ENCODE measurements at regions not wholly inside any gene's neighbourhood (a gene's known extent, or its start where the extent isn't known, plus 50 kb on each side); places are given as distances from the start of the nearest gene placed in this dataset.

GRCh38 chr4:159723341-159724048 is 620.6 kb downstream of the RAPGEF2 start:
- Histone ChIP-seq H3K9ac (ENCODE audit: low read depth, low read length) (no peak overlapping the region), H3K27me3 (ENCODE audit: control insufficient read depth, insufficient read depth, low read length) (no peaks in the 10 kb centered on the region), H3K4me1 (ENCODE audit: control insufficient read depth, insufficient read depth, low read length) (no peaks in the 10 kb centered on the region), H3K36me3 (ENCODE audit: control insufficient read depth, insufficient read depth, low read length) (no peaks in the 10 kb centered on the region), H3K9me3 (ENCODE audit: control insufficient read depth, insufficient read depth, low read length) (no peaks in the 10 kb centered on the region), H3K4me3 (ENCODE audit: low read depth, low read length) (no peak overlapping the region)

GRCh38 chr4:159725571-159725970 is 622.7 kb downstream of the RAPGEF2 start:
- Histone ChIP-seq H3K4me1 (ENCODE audit: control insufficient read depth, insufficient read depth, low read length) (no peaks in the 10 kb centered on the region), H3K4me3 (ENCODE audit: low read depth, low read length) (no peak overlapping the region), H3K36me3 (ENCODE audit: control insufficient read depth, insufficient read depth, low read length) (no peaks in the 10 kb centered on the region), H3K9ac (ENCODE audit: low read depth, low read length) (no peak overlapping the region), H3K27me3 (ENCODE audit: control insufficient read depth, insufficient read depth, low read length) (no peaks in the 10 kb centered on the region), H3K9me3 (ENCODE audit: control insufficient read depth, insufficient read depth, low read length) (no peaks in the 10 kb centered on the region)

DNA sequence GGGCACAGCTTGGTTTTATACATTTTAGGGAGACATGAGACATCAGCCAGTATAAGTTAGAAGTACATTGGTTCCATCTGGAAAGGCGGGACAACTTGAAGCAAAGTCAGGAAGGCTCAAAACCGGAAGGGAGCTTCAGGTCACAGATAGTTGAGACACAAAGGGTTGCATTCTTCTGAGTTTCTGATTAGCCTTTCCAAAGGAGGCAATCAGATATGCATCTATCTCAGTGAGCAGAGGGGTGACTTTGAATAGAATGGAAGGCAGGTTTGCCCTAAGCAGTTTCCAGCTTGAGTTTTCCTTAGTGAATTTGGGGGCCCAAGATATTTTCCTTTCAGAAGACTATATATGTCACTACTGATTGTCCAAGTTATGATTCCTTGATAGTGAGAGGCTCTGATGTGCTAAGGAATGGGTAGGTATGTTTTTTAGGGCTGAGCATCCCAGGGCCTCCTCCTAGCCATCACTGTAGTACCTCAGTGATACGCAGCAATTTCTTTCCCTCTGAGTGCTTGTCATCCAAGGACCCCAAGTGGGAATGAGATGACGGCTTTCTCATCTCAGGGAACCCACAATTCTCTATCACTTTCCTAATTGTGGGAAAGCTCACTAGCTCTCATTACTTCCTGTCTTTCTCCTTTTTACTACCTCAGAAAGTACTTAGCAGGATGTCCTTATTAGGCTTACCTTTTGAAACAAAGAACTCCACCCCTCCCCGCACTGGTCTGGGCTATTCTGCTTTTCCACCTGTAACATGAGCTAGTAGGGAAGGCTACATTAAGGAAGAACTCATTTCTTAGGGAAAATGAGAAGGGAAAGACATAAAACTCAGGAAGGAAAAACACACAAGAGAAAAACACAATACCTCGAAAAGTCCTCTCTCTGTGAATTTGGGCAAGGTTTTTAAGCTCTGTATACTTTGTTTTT is 632.7 kb downstream of the RAPGEF2 start:
- no peak overlapping the region for H3K4me3 ChIP-seq (ENCODE audit: low read depth, low read length)
- no peaks in the 10 kb centered on the region for H3K27me3 ChIP-seq (ENCODE audit: control insufficient read depth, insufficient read depth, low read length)
- no peaks in the 10 kb centered on the region for H3K9me3 ChIP-seq (ENCODE audit: control insufficient read depth, insufficient read depth, low read length)

GRCh38 chr4:159736411-159736810 is 633.5 kb downstream of the RAPGEF2 start:
- no peaks in the 10 kb centered on the region for H3K27me3 ChIP-seq (ENCODE audit: control insufficient read depth, insufficient read depth, low read length)
- H3K4me3 ChIP-seq (ENCODE audit: low read depth, low read length), result no peak overlapping the region
- H3K9ac ChIP-seq (ENCODE audit: low read depth, low read length), result no peak overlapping the region
- no peaks in the 10 kb centered on the region for H3K9me3 ChIP-seq (ENCODE audit: control insufficient read depth, insufficient read depth, low read length)
- H3K4me1 ChIP-seq (ENCODE audit: control insufficient read depth, insufficient read depth, low read length), result peaks cover 11% of the 10 kb centered on the region
- no peaks in the 10 kb centered on the region for H3K36me3 ChIP-seq (ENCODE audit: control insufficient read depth, insufficient read depth, low read length)

More for the DNA sequence above, 632.7 kb downstream of the RAPGEF2 start:
- Histone ChIP-seq H3K36me3 (ENCODE audit: control insufficient read depth, insufficient read depth, low read length) (no peaks in the 10 kb centered on the region), H3K4me1 (ENCODE audit: control insufficient read depth, insufficient read depth, low read length) (peaks cover 11% of the 10 kb centered on the region), H3K9ac (ENCODE audit: low read depth, low read length) (no peak overlapping the region)

- Histone ChIP-seq H3K9me3 (ENCODE audit: control insufficient read depth, insufficient read depth, low read length) (no peaks in the 10 kb centered on the region), H3K9ac (ENCODE audit: low read depth, low read length) (no peak overlapping the region), H3K4me3 (ENCODE audit: low read depth, low read length) (no peak overlapping the region), H3K36me3 (ENCODE audit: control insufficient read depth, insufficient read depth, low read length) (no peaks in the 10 kb centered on the region), H3K4me1 (ENCODE audit: control insufficient read depth, insufficient read depth, low read length) (no peaks in the 10 kb centered on the region), H3K27me3 (ENCODE audit: control insufficient read depth, insufficient read depth, low read length) (no peaks in the 10 kb centered on the region)
Observed at GRCh38 chr4:159743971-159744370, 641.1 kb downstream of the RAPGEF2 start.

- Histone ChIP-seq H3K9me3 (ENCODE audit: control insufficient read depth, insufficient read depth, low read length) (no peaks in the 10 kb centered on the region), H3K36me3 (ENCODE audit: control insufficient read depth, insufficient read depth, low read length) (no peaks in the 10 kb centered on the region), H3K4me3 (ENCODE audit: low read depth, low read length) (no peak overlapping the region), H3K27me3 (ENCODE audit: control insufficient read depth, insufficient read depth, low read length) (no peaks in the 10 kb centered on the region), H3K9ac (ENCODE audit: low read depth, low read length) (no peak overlapping the region), H3K4me1 (ENCODE audit: control insufficient read depth, insufficient read depth, low read length) (no peaks in the 10 kb centered on the region)
Observed at GRCh38 chr4:159747983-159748382, 645.1 kb downstream of the RAPGEF2 start.

- Histone ChIP-seq H3K9ac (ENCODE audit: low read depth, low read length) (no peak overlapping the region), H3K9me3 (ENCODE audit: control insufficient read depth, insufficient read depth, low read length) (no peaks in the 10 kb centered on the region), H3K36me3 (ENCODE audit: control insufficient read depth, insufficient read depth, low read length) (no peaks in the 10 kb centered on the region), H3K4me1 (ENCODE audit: control insufficient read depth, insufficient read depth, low read length) (no peaks in the 10 kb centered on the region), H3K27me3 (ENCODE audit: control insufficient read depth, insufficient read depth, low read length) (no peaks in the 10 kb centered on the region), H3K4me3 (ENCODE audit: low read depth, low read length) (no peak overlapping the region)
Observed at GRCh38 chr4:159748834-159749444, 646.1 kb downstream of the RAPGEF2 start.

DNA sequence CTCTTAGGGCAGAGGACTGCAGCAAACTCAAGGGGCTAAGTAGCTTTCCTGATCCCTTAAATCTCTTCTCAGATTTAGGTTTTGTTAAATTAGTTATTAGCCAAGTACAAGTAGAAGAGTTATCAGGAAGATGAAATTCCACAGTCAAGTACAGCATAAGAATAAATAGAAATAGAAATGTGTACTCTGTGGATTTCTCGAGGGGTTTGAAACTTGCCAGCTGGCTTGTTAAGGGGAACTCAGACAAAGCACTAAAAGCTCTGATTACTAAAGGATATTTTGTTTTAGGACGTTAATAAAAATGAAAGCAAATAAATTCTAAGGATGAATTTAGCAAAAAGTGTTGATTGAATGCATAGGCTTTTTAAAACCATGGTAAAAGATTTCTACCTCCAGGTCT is 654.6 kb downstream of the RAPGEF2 start:
- Histone ChIP-seq H3K4me3 (ENCODE audit: low read depth, low read length) (no peak overlapping the region), H3K27me3 (ENCODE audit: control insufficient read depth, insufficient read depth, low read length) (no peaks in the 10 kb centered on the region), H3K9me3 (ENCODE audit: control insufficient read depth, insufficient read depth, low read length) (no peaks in the 10 kb centered on the region), H3K4me1 (ENCODE audit: control insufficient read depth, insufficient read depth, low read length) (no peaks in the 10 kb centered on the region), H3K36me3 (ENCODE audit: control insufficient read depth, insufficient read depth, low read length) (no peaks in the 10 kb centered on the region), H3K9ac (ENCODE audit: low read depth, low read length) (no peak overlapping the region)

- Histone ChIP-seq H3K9me3 (ENCODE audit: control insufficient read depth, insufficient read depth, low read length) (no peaks in the 10 kb centered on the region), H3K4me1 (ENCODE audit: control insufficient read depth, insufficient read depth, low read length) (no peaks in the 10 kb centered on the region), H3K4me3 (ENCODE audit: low read depth, low read length) (no peak overlapping the region), H3K36me3 (ENCODE audit: control insufficient read depth, insufficient read depth, low read length) (no peaks in the 10 kb centered on the region), H3K9ac (ENCODE audit: low read depth, low read length) (no peak overlapping the region), H3K27me3 (ENCODE audit: control insufficient read depth, insufficient read depth, low read length) (no peaks in the 10 kb centered on the region)
Observed at GRCh38 chr4:159758061-159758460, 655.2 kb downstream of the RAPGEF2 start.

DNA sequence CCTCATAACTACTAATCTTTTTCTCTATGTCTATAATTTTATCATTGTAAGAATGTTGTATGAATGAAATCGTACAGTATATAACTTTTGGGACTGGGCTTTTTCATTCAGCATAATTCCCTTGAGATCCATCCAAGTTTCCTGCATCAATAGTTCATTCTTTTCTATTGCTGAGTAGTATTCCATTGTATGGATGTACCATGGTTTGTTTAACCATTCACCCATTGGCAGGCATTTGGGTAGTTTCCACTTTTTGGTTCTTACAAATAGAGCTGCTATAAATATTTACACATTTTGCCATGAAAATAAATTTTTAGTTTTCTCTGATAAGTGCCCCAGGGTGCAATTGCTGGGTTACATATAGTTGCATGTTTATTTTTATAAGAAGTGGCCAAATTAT is 659.8 kb downstream of the RAPGEF2 start:
- Histone ChIP-seq H3K4me1 (ENCODE audit: control insufficient read depth, insufficient read depth, low read length) (no peaks in the 10 kb centered on the region), H3K27me3 (ENCODE audit: control insufficient read depth, insufficient read depth, low read length) (no peaks in the 10 kb centered on the region), H3K9me3 (ENCODE audit: control insufficient read depth, insufficient read depth, low read length) (no peaks in the 10 kb centered on the region), H3K4me3 (ENCODE audit: low read depth, low read length) (no peak overlapping the region), H3K36me3 (ENCODE audit: control insufficient read depth, insufficient read depth, low read length) (no peaks in the 10 kb centered on the region), H3K9ac (ENCODE audit: low read depth, low read length) (no peak overlapping the region)

DNA sequence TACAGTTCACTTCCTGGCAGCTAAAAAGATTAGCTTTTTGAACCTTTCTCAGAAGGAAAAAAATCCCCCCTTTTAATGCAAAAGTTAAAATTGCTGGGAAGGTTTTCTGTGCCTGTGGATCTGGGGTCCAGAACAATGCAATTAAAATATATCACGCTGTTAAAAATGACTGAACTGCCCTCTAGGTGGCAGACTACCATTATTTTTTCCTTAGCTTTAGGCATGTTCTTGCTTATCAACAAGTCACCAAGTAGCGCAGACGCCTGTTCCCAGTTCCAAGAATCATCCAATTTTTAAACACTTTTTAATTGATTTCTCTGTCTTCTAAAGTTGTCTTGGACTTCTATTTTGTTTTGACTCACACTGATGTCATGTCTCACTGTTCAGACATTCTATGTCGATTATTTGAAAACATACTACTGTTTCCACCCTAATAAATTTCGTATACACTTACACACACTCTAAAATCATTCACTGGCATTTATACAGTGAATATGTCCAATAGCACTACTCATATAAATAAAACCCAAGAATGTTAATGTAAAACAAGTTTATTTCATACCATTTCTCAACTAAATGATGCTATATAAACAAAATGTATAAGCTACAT is 661.6 kb downstream of the RAPGEF2 start:
- H3K27me3 ChIP-seq (ENCODE audit: control insufficient read depth, insufficient read depth, low read length), result no peaks in the 10 kb centered on the region
- no peak overlapping the region for H3K4me3 ChIP-seq (ENCODE audit: low read depth, low read length)

More for the DNA sequence above, 661.6 kb downstream of the RAPGEF2 start:
- no peaks in the 10 kb centered on the region for H3K9me3 ChIP-seq (ENCODE audit: control insufficient read depth, insufficient read depth, low read length)
- H3K36me3 ChIP-seq (ENCODE audit: control insufficient read depth, insufficient read depth, low read length), result no peaks in the 10 kb centered on the region
- no peak overlapping the region for H3K9ac ChIP-seq (ENCODE audit: low read depth, low read length)
- no peaks in the 10 kb centered on the region for H3K4me1 ChIP-seq (ENCODE audit: control insufficient read depth, insufficient read depth, low read length)

Measured in iPS-15b (cell line).